GM10248 (cell line): ENCODE measurements at regions not wholly inside any gene's neighbourhood (a gene's known extent, or its start where the extent isn't known, plus 50 kb on each side); places are given as distances from the start of the nearest gene placed in this dataset.

ENCODE experiments used
- CTCF ChIA-PET: fragments of 300-600 bp; sonication (Branson Sonifier 250); formaldehyde crosslinking; extraction: SDS; loops from one replicate; lab custom pipeline; 2021; ENCODE audit warnings: antibody characterized with exemption; lab: Yijun Ruan, JAX
- POLR2A ChIA-PET: fragments of 350-650 bp; sonication (Branson Sonifier 250); formaldehyde crosslinking; extraction: SDS; loops from one replicate; lab custom pipeline; 2020; ENCODE audit warnings: antibody characterized with exemption; lab: Yijun Ruan, JAX
- DNase-seq: peaks from one replicate; pipeline ENCODE4 v3.0.0; 2012; ENCODE audit errors: extremely low spot score
- TF ChIP-seq, protein P1 (sequence below): IDR thresholded peaks from 2 replicates; pipeline ENCODE4 v1.5.1; 2012; ENCODE audit warnings: mild to moderate bottlenecking, low read depth; ENCODE audit errors: extremely low read depth, missing control alignments, control extremely low read depth

DNA sequence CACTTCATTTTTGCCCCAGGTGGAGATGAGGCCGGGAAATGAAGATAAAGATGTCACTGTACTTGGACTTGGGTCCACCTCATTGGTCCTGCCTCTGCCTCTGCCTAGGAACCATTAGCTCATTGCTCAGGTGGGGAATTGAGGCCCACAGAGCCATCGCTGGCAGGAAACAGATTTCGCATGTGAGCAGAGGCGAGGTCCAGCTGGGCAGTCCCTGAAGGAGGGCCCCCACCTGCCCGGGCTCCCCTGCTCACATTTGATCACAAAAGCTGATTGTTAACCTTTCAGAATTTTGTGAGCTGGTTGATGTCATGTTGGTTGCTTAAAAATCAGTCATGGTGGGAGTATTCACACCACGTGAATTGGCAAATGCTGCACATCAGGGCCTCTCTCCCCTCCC lies 273.8 kb upstream of the MVB12B start:
- DNase-seq = no peak
- CTCF ChIA-PET = interaction anchor here (1.0 kb wide), 2 partner anchors 17 to 60 kb away, joined by 3 read pairs; no protein-coding TSS in a partner anchor
- POLR2A ChIA-PET = no interaction called here
- TF ChIP-seq, protein P1, sequence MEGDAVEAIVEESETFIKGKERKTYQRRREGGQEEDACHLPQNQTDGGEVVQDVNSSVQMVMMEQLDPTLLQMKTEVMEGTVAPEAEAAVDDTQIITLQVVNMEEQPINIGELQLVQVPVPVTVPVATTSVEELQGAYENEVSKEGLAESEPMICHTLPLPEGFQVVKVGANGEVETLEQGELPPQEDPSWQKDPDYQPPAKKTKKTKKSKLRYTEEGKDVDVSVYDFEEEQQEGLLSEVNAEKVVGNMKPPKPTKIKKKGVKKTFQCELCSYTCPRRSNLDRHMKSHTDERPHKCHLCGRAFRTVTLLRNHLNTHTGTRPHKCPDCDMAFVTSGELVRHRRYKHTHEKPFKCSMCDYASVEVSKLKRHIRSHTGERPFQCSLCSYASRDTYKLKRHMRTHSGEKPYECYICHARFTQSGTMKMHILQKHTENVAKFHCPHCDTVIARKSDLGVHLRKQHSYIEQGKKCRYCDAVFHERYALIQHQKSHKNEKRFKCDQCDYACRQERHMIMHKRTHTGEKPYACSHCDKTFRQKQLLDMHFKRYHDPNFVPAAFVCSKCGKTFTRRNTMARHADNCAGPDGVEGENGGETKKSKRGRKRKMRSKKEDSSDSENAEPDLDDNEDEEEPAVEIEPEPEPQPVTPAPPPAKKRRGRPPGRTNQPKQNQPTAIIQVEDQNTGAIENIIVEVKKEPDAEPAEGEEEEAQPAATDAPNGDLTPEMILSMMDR = no peak

DNA sequence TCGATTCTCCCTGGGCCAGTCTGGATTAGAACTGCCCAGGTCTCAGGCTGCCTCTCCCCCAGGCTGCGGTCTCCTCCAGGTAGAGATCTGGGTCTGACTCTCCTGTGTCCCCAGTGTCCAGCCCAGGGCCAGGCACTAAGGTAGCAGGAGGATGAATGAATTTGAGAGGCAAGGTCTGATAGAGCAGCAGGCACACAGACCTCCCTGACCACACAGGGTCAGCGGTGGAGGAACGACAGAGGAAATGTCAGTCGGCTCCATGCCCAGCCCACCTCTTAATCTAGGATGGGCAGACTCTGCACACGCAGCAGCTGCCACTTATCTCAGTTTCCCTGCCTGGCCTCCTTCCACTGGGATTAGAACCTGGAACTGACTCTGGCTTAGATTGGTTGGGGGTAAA lies 272.7 kb upstream of the MVB12B start:
- POLR2A ChIA-PET = no interaction called here

DNA sequence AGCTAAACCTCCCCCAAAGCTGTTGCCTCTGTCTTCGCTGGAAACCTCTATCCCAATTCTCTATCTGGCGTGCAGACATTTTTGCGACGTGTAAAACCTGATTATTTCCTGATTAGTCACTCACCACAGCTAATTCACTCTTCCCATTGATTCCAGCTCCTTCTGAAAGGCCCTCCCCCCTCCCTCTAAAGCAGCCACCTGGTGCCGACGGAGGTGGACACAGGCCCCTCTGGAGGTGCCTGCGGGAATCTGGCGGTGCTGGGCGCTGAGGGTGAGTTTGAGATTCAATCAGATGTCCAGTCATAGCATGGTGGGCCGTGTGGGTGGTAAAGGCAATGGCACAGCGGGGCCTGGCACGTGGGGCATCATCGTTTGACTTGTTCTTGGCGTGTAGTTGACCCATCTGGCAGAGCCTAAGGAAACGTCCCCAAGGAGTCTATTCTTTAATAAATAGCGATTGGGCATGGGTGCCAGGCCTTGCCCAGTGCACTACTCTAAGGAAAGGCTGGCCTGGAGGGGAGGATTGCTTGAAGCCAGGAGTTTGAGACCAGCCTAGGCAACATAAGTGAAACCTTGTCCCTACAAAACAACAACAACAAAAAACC lies 271.1 kb upstream of the MVB12B start:
- ChIA-PET CTCF (interaction anchor here (1.1 kb wide), 1 partner anchor 14 kb away, joined by 3 read pairs; no protein-coding TSS in a partner anchor), POLR2A (no interaction called here)
- TF ChIP-seq, protein P1 = no peak
- no peak for DNase-seq

More for the DNA sequence above, 272.7 kb upstream of the MVB12B start:
- no peak for DNase-seq
- CTCF ChIA-PET = interaction anchor here (1.0 kb wide), 1 partner anchor 59 kb away, joined by 3 read pairs; no protein-coding TSS in a partner anchor
- TF ChIP-seq, protein P1 = no peak

DNA sequence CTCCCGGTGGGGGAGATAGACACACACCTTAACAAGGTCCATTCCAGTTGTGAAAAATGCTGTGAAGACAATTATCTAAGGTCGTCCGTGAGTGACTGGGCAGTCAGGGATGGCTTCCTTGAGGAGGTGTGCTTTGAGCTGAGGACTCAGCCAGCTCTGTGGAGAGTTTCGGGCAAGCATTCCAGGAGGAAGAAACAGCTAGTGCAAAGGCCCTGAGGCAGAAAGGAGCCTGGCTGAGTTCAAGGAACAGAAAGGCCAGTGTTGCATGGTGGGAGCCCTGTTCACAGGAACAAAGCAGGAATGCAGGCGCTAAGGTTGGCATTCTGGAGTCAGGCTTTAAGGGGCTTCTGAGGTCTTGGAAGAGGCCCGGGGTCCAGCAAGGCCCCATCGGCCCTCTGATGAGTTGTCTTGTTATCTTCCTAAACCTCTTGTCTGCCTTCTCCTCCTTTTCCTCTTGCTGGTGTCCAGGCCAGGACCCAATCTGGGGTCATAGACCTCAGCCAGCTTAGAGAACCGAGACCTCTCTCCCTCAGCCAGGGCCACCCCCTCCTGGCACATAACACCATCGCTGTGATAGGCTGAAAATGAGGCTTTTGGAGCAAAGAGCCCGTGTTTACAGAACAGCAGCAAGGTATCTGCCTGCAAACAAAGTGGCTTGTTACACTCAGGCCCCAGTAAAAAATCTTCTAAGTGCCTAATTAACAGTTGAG lies 270.2 kb upstream of the MVB12B start:
- ChIA-PET POLR2A (no interaction called here), CTCF (no interaction called here)
- no peak for DNase-seq
- TF ChIP-seq, protein P1 = no peak

DNA sequence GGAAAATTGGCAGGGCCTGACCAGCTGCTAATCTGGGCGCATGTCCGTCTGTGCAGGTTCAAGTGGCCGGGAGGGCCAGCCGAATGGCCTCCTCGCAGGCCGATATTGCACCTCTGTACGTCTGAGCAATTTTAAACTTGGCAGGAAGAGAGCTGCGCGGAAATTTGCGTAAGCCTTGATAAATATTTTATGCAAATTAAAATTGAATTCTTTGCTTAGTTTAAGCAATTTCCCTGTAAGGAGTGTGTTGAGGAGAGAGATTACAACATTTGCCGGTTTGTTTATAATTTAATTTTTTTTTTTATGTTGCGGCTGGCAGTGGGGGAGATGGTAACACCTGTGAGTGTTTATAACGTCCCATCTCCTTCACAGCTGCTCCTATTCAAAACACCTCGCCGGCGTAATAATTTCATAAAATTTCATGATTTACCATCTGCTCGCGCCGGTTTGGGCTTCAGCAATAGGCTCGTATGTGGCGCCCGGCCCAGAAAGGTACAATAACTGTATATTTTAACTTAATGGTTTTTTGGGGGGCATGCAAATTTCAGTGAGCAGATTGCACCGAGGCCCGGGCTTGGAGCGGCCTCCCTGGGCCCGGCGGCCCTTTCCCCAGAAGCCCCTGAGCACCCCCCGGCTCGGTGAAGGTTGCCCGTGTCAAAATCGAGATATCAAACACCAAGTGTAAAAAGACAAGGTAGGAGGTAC lies 269.4 kb upstream of the MVB12B start:
- no peak for DNase-seq
- TF ChIP-seq, protein P1 = no peak
- ChIA-PET CTCF (no interaction called here), POLR2A (no interaction called here)

DNA sequence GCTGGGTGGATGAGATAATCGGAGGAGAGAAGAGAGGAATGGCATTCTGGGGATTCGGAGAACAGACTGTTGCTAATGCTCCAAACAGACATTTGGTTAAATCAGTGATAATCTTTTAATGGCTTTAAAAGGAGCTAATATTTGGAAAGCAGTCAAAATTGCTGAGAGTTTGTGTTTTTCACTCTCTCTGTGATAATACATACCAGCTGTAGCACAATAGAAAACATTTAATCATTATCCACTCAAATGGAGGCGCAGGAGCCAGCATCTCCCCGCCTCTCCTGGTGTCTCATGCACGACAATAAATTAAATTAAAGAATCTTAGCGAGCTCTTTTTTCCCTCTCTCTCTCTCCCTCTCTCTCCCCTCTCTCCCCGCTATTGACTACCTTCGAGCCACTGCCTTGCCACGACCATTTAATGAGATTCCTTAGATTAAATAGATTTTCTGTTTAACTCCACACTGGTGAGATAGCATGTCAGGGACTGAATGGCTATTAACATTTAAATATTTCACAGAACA lies 268.6 kb upstream of the MVB12B start:
- no peak for DNase-seq
- POLR2A ChIA-PET = no interaction called here

More for the DNA sequence above, 268.6 kb upstream of the MVB12B start:
- TF ChIP-seq, protein P1 = no peak
- CTCF ChIA-PET = no interaction called here
